ENCODE measurements at regions not wholly inside any gene's neighbourhood (a gene's known extent, or its start where the extent isn't known, plus 50 kb on each side); places are given as distances from the start of the nearest gene placed in this dataset.

GRCh38 chr3:5069627-5070026, 52.5 kb upstream of the ARL8B start:
- no peak for DNase-seq (ENCODE audit: low spot score)

GRCh38 chr3:5071061-5071460, 51.0 kb upstream of the ARL8B start:
- DNase-seq (ENCODE audit: low spot score), result no peak

- no peak for DNase-seq (ENCODE audit: low spot score)
Measured at GRCh38 chr3:5072100-5072816, 49.8 kb upstream of the ARL8B start.

All from CD4-positive, alpha-beta T cell treated with Interleukin-6 at 100 ng/mL for 8 hours (primary cell).